K562 (cell line): ENCODE measurements at regions not wholly inside any gene's neighbourhood (a gene's known extent, or its start where the extent isn't known, plus 50 kb on each side); places are given as distances from the start of the nearest gene placed in this dataset.

Source experiments
- CHCHD3 ChIP-seq: fragments of 250-450 bp; sonication (Bioruptor Pico); IDR thresholded peaks from 2 replicates; pipeline ENCODE4 v2.1.2; 2022; ENCODE audit warnings: mild to moderate bottlenecking
- ELK1 ChIP-seq: sonication (generic); formaldehyde crosslinking; IDR thresholded peaks from 2 replicates; pipeline ENCODE4 v1.8.1; 2022; ENCODE audit warnings: missing genetic modification reagents
- EP400 ChIP-seq: fragments of 450-650 bp; IDR thresholded peaks from 2 replicates; pipeline ENCODE4 v1.6.1; 2017; ENCODE audit warnings: antibody characterized with exemption, mild to moderate bottlenecking, moderate library complexity
- ETV1 ChIP-seq: fragments of 450-650 bp; conservative IDR thresholded peaks from 2 replicates; pipeline ENCODE4 v1.6.1; 2016; ENCODE audit warnings: missing genetic modification characterization, control low read depth, low read depth, missing compliant biosample characterization
- HCFC1 ChIP-seq: IDR thresholded peaks from 2 replicates; pipeline ENCODE4 v1.6.1; 2012; ENCODE audit warnings: low read depth, low read length, improper control_type of control experiment
- HDAC2 ChIP-seq: fragments of 450-650 bp; IDR thresholded peaks from 2 replicates; pipeline ENCODE4 v1.6.1; 2016; ENCODE audit warnings: mild to moderate bottlenecking
- HNRNPUL1 ChIP-seq: fragments of 200-400 bp; formaldehyde crosslinking; IDR thresholded peaks from 2 replicates; pipeline ENCODE4 v1.6.1; 2017; ENCODE audit warnings: low read length
- HOMEZ ChIP-seq: fragments of 250-450 bp; sonication (Bioruptor Pico); IDR thresholded peaks from 2 replicates; pipeline ENCODE4 v1.4.0; 2020; ENCODE audit warnings: mild to moderate bottlenecking, moderate library complexity
- IFI16 ChIP-seq: fragments of 250-450 bp; sonication (Bioruptor Pico); IDR thresholded peaks from 2 replicates; pipeline ENCODE4 v2.1.2; 2022; ENCODE audit warnings: mild to moderate bottlenecking, inconsistent platforms
- MAFK ChIP-seq: IDR thresholded peaks from 2 replicates; pipeline ENCODE4 v1.6.1; 2011; ENCODE audit warnings: low read length, improper control_type of control experiment
- MTA3 ChIP-seq: fragments of 450-650 bp; formaldehyde crosslinking; IDR thresholded peaks from 2 replicates; pipeline ENCODE4 v1.6.1; 2017; ENCODE audit warnings: mild to moderate bottlenecking, borderline replicate concordance
- NCOA4 ChIP-seq: fragments of 450-650 bp; IDR thresholded peaks from 2 replicates; pipeline ENCODE4 v1.6.1; 2018; ENCODE audit warnings: mild to moderate bottlenecking; ENCODE audit not compliant: partially characterized antibody
- NFE2L1 ChIP-seq: fragments of 450-650 bp; IDR thresholded peaks from 2 replicates; pipeline ENCODE4 v1.6.1; 2016; ENCODE audit warnings: missing genetic modification characterization, low read depth, mild to moderate bottlenecking, missing compliant biosample characterization, moderate library complexity, borderline replicate concordance
- NFXL1 ChIP-seq: fragments of 450-650 bp; formaldehyde crosslinking; IDR thresholded peaks from 2 replicates; pipeline ENCODE4 v1.4.0; 2021; ENCODE audit warnings: mild to moderate bottlenecking
- NRF1 ChIP-seq, 2 experiments: fragments of 450-650 bp; IDR thresholded peaks in 1 of 2; conservative IDR thresholded peaks in 1 of 2; 2 replicates each; pipeline ENCODE4 v1.6.1; 2014; ENCODE audit warnings: mild to moderate bottlenecking in 2 of 2
- PCBP1 ChIP-seq: fragments of 200-400 bp; formaldehyde crosslinking; IDR thresholded peaks from 2 replicates; pipeline ENCODE4 v1.6.1; 2018; ENCODE audit warnings: mild to moderate bottlenecking, low read depth, low read length; ENCODE audit not compliant: poor library complexity, severe bottlenecking
- POLR2H ChIP-seq: IDR thresholded peaks from 2 replicates; pipeline ENCODE4 v1.6.1; 2016; ENCODE audit warnings: missing genetic modification characterization, low read depth, mild to moderate bottlenecking, control low read depth, missing compliant biosample characterization, moderate library complexity
- PTBP1 ChIP-seq: fragments of 200-400 bp; formaldehyde crosslinking; IDR thresholded peaks from 2 replicates; pipeline ENCODE4 v1.6.1; 2017; ENCODE audit warnings: low read depth, low read length
- RBM14 ChIP-seq: fragments of 200-400 bp; formaldehyde crosslinking; IDR thresholded peaks from 2 replicates; pipeline ENCODE4 v1.6.1; 2018; ENCODE audit warnings: low read depth, mild to moderate bottlenecking, low read length, moderate library complexity, borderline replicate concordance; ENCODE audit not compliant: insufficient read depth
- RFX5 ChIP-seq: IDR thresholded peaks from 2 replicates; pipeline ENCODE4 v1.6.1; 2011; ENCODE audit warnings: low read depth, mild to moderate bottlenecking, improper control_type of control experiment, low read length
- SMARCA5 ChIP-seq: fragments of 450-650 bp; IDR thresholded peaks from 2 replicates; pipeline ENCODE4 v1.6.1; 2016
- ZC3H4 ChIP-seq: sonication (generic); formaldehyde crosslinking; IDR thresholded peaks from 2 replicates; pipeline ENCODE4 v1.9.0; 2021; ENCODE audit warnings: missing genetic modification reagents, borderline replicate concordance
- ZNF778 ChIP-seq: fragments of 450-650 bp; formaldehyde crosslinking; IDR thresholded peaks from 2 replicates; pipeline ENCODE4 v1.4.0; 2020; ENCODE audit warnings: mild to moderate bottlenecking, moderate library complexity
- TF ChIP-seq, protein P1 (sequence below): fragments of 250-450 bp; sonication (Bioruptor Pico); IDR thresholded peaks from 2 replicates; pipeline ENCODE4 v1.8.0; 2021; ENCODE audit warnings: moderate library complexity, mild to moderate bottlenecking, inconsistent platforms
- TF ChIP-seq, protein P2 (sequence below): fragments of 200-400 bp; formaldehyde crosslinking; IDR thresholded peaks from 2 replicates; pipeline ENCODE4 v1.6.1; 2017; ENCODE audit warnings: mild to moderate bottlenecking, low read depth, low read length, moderate library complexity

DNA sequence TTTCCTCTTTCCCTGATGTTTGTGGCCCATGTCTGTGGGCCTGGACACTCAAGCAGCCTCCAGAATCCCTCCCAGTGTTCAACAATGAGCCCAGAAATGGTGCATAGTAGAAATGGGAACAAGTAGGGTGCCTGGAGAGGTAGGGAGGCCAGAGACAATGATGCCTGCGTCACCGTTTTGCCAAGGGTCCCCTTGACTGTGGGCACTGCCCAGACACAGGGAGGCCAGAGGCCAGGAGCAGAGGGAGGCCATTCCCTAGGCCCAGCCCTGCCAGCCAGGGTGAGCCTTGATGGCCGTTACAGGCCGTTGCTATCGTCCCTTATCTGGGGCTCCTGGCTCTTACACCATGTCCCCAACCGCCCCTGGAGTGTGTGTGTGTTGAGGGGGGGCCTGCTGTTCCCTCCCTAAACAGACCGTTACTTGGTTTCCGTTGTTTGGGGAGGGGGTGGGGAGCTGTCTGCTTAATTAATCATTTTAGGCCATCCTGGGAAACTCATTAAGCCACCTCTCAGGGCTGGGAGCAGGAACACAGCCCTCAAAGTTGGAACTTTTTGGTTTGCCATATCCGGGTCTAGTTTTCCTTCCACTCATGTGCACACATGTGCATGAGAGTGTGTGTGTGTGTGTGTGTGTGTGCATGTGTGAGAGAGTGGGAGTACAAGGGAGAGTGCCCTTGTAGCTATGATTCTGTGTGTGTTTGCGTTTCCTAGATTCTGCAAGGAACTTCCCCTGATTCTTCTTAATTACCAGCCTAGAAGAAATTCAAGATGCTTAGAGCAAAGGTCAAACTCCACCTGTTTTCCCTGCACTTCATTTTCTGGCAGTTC is 135.2 kb upstream of the HAAO start (continued):
- TF ChIP-seq RBM14 (no peak), ZC3H4 (CRISPR knock-in tag) (no peak), NCOA4 (no peak), IFI16 (peak; percentile 78; the same call in 1 of the 2 replicates), PCBP1 (no peak), POLR2H (tag) (no peak), MAFK (no peak), NRF1 (conservative IDR thresholded peaks at IDR 0.05 in 1 of 2, IDR thresholded peaks at IDR 0.05 in 1 of 2) (no peak; a peak in 1 of 4 replicates), PTBP1 (0 out of 2 replicates have a peak, but pooled peaks have one; percentile 44), SMARCA5 (peak; percentile 31; the same call in 1 of the 2 replicates), ZNF778 (CRISPR knock-in tag) (no peak), CHCHD3 (CRISPR knock-in tag) (no peak), HNRNPUL1 (no peak), MTA3 (peak; percentile 49; the same call in 1 of the 2 replicates), ETV1 (tag) (peak; percentile 82), NFXL1 (CRISPR knock-in tag) (peak; percentile 74), ELK1 (no peak), HCFC1 (peak; percentile 33; the same call in 1 of the 2 replicates), RFX5 (no peak), HOMEZ (CRISPR knock-in tag) (peak; percentile 89), EP400 (peak; percentile 46), NFE2L1 (tag) (no peak), HDAC2 (peak; percentile 57; the same call in 1 of the 2 replicates)
- TF ChIP-seq, protein P1, sequence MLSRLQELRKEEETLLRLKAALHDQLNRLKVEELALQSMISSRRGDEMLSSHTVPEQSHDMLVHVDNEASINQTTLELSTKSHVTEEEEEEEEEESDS (CRISPR knock-in tag) = no peak
- TF ChIP-seq, protein P2, sequence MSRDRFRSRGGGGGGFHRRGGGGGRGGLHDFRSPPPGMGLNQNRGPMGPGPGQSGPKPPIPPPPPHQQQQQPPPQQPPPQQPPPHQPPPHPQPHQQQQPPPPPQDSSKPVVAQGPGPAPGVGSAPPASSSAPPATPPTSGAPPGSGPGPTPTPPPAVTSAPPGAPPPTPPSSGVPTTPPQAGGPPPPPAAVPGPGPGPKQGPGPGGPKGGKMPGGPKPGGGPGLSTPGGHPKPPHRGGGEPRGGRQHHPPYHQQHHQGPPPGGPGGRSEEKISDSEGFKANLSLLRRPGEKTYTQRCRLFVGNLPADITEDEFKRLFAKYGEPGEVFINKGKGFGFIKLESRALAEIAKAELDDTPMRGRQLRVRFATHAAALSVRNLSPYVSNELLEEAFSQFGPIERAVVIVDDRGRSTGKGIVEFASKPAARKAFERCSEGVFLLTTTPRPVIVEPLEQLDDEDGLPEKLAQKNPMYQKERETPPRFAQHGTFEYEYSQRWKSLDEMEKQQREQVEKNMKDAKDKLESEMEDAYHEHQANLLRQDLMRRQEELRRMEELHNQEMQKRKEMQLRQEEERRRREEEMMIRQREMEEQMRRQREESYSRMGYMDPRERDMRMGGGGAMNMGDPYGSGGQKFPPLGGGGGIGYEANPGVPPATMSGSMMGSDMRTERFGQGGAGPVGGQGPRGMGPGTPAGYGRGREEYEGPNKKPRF = no peak
